ENCODE measurements at regions not wholly inside any gene's neighbourhood (a gene's known extent, or its start where the extent isn't known, plus 50 kb on each side); places are given as distances from the start of the nearest gene placed in this dataset.

- H2AFZ ChIP-seq (ENCODE audit: low read depth, low read length), result no peak overlapping the region
- DNase-seq (no peak), ATAC-seq (ENCODE audit: insufficient read depth, low read depth) (no peak)
- H3K27ac ChIP-seq (ENCODE audit: low read length), result no peak overlapping the region
- peaks cover 15% of the 10 kb centered on the region for H3K4me1 ChIP-seq (ENCODE audit: insufficient read depth, low read length)
- no peaks in the 10 kb centered on the region for H3K9me3 ChIP-seq (ENCODE audit: insufficient read depth, low read length, severe bottlenecking)
- H3K4me3 ChIP-seq (ENCODE audit: low read depth in 1 of 2, low read length in 2 of 2), result no peak overlapping the region
- H3K27me3 ChIP-seq (ENCODE audit: insufficient read depth, low read length, poor library complexity), result no peaks in the 10 kb centered on the region
- no peak overlapping the region for H3K9ac ChIP-seq (ENCODE audit: low read depth, low read length)
- TF ChIP-seq EZH2 (IDR thresholded peaks at IDR 0.05; ENCODE audit: borderline replicate concordance, low read depth, low read length, severe bottlenecking), result no peak
- TF ChIP-seq CTCF (IDR thresholded peaks at IDR 0.05; ENCODE audit: borderline replicate concordance, extremely low read depth, low read length, poor library complexity, severe bottlenecking), result no peak
- H3K36me3 ChIP-seq (ENCODE audit: insufficient read depth, low read length), result no peaks in the 10 kb centered on the region
- no peaks in the 10 kb centered on the region for H3K79me2 ChIP-seq (ENCODE audit: insufficient read depth, low read length)
- no peaks in the 10 kb centered on the region for H4K20me1 ChIP-seq (ENCODE audit: insufficient read depth, low read length)
- H3K4me2 ChIP-seq (ENCODE audit: insufficient read depth, low read length), result no peak overlapping the region
Observed at GRCh38 chr13:104953588-104953987, 1581.9 kb downstream of the EFNB2 start.

GRCh38 chr13:104949840-104950740, 1585.4 kb downstream of the EFNB2 start:
- peak overlapping the region; percentile 55 for H2AFZ ChIP-seq (ENCODE audit: low read depth, low read length)
- DNase-seq (no peak), ATAC-seq (ENCODE audit: insufficient read depth, low read depth) (peak; percentile 72)
- no peak for TF ChIP-seq EZH2 (IDR thresholded peaks at IDR 0.05; ENCODE audit: borderline replicate concordance, low read depth, low read length, severe bottlenecking)
- no peak for TF ChIP-seq CTCF (IDR thresholded peaks at IDR 0.05; ENCODE audit: borderline replicate concordance, extremely low read depth, low read length, poor library complexity, severe bottlenecking)
- no peaks in the 10 kb centered on the region for H3K27me3 ChIP-seq (ENCODE audit: insufficient read depth, low read length, poor library complexity)
- peaks cover 15% of the 10 kb centered on the region for H3K4me1 ChIP-seq (ENCODE audit: insufficient read depth, low read length)
- no peaks in the 10 kb centered on the region for H4K20me1 ChIP-seq (ENCODE audit: insufficient read depth, low read length)
- H3K4me2 ChIP-seq (ENCODE audit: insufficient read depth, low read length), result peak overlapping the region; percentile 46
- H3K79me2 ChIP-seq (ENCODE audit: insufficient read depth, low read length), result no peaks in the 10 kb centered on the region
- peak overlapping the region; percentile 4; the same call in 1 of the 2 replicates for H3K27ac ChIP-seq (ENCODE audit: low read length)
- H3K9me3 ChIP-seq (ENCODE audit: insufficient read depth, low read length, severe bottlenecking), result no peaks in the 10 kb centered on the region
- no peak overlapping the region for H3K4me3 ChIP-seq (ENCODE audit: low read depth in 1 of 2, low read length in 2 of 2)
- no peaks in the 10 kb centered on the region for H3K36me3 ChIP-seq (ENCODE audit: insufficient read depth, low read length)
- no peak overlapping the region; the same call in 1 of the 2 replicates for H3K9ac ChIP-seq (ENCODE audit: low read depth, low read length)

DNA sequence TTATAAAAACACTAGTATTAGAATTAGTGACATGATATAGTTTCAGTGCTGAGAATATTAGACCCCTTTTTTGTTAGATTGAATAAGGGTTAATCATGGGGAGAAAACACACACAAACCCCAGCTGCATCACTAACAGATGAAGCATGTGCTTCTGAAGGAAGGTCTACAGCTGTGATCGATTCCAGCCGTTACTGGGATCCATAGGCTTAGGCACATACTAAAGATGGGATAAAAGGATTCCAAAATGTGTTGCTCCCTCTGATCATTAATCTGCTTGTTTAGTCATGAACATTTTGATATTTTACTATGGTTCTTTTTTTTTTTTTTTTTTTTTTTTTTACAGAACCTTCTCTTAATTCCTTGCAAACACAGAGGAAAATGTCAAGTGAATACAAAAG, 1591.3 kb downstream of the EFNB2 start:
- no peak overlapping the region for H3K9ac ChIP-seq (ENCODE audit: low read depth, low read length)
- no peaks in the 10 kb centered on the region; the same call in 1 of the 2 replicates for H3K4me1 ChIP-seq (ENCODE audit: insufficient read depth, low read length)
- TF ChIP-seq CTCF (IDR thresholded peaks at IDR 0.05; ENCODE audit: borderline replicate concordance, extremely low read depth, low read length, poor library complexity, severe bottlenecking), result no peak
- TF ChIP-seq EZH2 (IDR thresholded peaks at IDR 0.05; ENCODE audit: borderline replicate concordance, low read depth, low read length, severe bottlenecking), result no peak
- H3K4me3 ChIP-seq (ENCODE audit: low read depth in 1 of 2, low read length in 2 of 2), result no peak overlapping the region
- H3K79me2 ChIP-seq (ENCODE audit: insufficient read depth, low read length), result no peaks in the 10 kb centered on the region
- H3K27me3 ChIP-seq (ENCODE audit: insufficient read depth, low read length, poor library complexity), result no peaks in the 10 kb centered on the region
- DNase-seq, result no peak
- H3K4me2 ChIP-seq (ENCODE audit: insufficient read depth, low read length), result no peak overlapping the region
- no peaks in the 10 kb centered on the region for H3K36me3 ChIP-seq (ENCODE audit: insufficient read depth, low read length)
- H4K20me1 ChIP-seq (ENCODE audit: insufficient read depth, low read length), result no peaks in the 10 kb centered on the region
- no peak overlapping the region for H3K27ac ChIP-seq (ENCODE audit: low read length)
- no peaks in the 10 kb centered on the region for H3K9me3 ChIP-seq (ENCODE audit: insufficient read depth, low read length, severe bottlenecking)
- ATAC-seq (ENCODE audit: insufficient read depth, low read depth), result no peak
- H2AFZ ChIP-seq (ENCODE audit: low read depth, low read length), result no peak overlapping the region
